ENCODE measurements at regions not wholly inside any gene's neighbourhood (a gene's known extent, or its start where the extent isn't known, plus 50 kb on each side); places are given as distances from the start of the nearest gene placed in this dataset.

DNA sequence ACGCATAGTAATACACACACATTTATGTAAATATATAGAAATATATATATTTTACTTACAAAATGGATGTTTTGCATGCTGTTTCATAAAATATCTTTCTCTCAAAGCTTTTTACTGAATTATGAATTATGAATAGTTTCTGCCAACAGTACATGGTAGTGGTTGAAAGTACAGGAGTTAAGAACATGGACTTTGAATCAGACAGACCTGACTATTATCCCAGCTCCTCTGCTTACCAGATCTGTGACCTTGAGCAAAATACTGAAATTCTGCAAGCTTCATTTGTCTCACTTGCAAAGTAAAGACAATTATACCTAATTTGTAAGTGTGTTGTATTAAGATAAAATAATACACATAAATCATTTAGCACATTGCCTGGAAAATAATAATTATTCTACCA, 459.5 kb downstream of the EPM2A start:
- no peaks in the 10 kb centered on the region for H3K9me3 ChIP-seq
- DNase-seq (no peak), ATAC-seq (no peak)
- H3K27ac ChIP-seq, result no peak overlapping the region
- intact Hi-C loops (cut with DNase I), result no loop called here
- no peaks in the 10 kb centered on the region for H3K4me1 ChIP-seq
- 91 to 98% methylated on average over 1 of the region's 1 CpG for WGBS, 2 donors
- H3K27me3 ChIP-seq, result no peaks in the 10 kb centered on the region
- TF ChIP-seq, protein P1, sequence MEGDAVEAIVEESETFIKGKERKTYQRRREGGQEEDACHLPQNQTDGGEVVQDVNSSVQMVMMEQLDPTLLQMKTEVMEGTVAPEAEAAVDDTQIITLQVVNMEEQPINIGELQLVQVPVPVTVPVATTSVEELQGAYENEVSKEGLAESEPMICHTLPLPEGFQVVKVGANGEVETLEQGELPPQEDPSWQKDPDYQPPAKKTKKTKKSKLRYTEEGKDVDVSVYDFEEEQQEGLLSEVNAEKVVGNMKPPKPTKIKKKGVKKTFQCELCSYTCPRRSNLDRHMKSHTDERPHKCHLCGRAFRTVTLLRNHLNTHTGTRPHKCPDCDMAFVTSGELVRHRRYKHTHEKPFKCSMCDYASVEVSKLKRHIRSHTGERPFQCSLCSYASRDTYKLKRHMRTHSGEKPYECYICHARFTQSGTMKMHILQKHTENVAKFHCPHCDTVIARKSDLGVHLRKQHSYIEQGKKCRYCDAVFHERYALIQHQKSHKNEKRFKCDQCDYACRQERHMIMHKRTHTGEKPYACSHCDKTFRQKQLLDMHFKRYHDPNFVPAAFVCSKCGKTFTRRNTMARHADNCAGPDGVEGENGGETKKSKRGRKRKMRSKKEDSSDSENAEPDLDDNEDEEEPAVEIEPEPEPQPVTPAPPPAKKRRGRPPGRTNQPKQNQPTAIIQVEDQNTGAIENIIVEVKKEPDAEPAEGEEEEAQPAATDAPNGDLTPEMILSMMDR (IDR thresholded peaks at IDR 0.05), result no peak
- no peak for TF ChIP-seq POLR2A (IDR thresholded peaks at IDR 0.05)
- no peaks in the 10 kb centered on the region for H3K36me3 ChIP-seq (replicated peaks in 1 of 2; ENCODE audit: insufficient read depth in 1 of 2, low read depth in 2 of 2)
- H3K4me3 ChIP-seq, result no peak overlapping the region

DNA sequence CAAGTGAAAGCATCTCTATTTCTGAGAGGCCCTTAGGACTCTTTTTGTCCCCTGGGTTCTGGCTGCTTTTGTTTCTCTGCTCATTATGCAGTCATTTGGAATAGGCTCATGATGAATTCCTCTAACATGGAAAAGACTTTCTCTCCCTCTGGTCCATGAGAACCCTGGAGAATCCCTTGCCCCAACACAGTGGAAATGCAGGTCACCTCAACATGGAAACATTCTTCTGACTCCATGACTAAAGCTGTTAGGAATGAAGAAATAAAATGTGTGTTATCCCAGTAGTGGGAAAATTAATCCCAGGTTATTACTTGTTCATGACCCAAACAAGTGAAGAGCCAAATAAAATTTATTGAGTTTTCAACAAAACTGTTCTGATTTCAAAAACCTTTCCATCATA, 458.6 kb downstream of the EPM2A start:
- intact Hi-C loops (cut with DNase I), result no loop called here
- Histone ChIP-seq H3K9me3 (no peaks in the 10 kb centered on the region), H3K36me3 (replicated peaks in 1 of 2; ENCODE audit: insufficient read depth in 1 of 2, low read depth in 2 of 2) (no peaks in the 10 kb centered on the region), H3K4me3 (no peak overlapping the region), H3K4me1 (no peaks in the 10 kb centered on the region), H3K27me3 (no peaks in the 10 kb centered on the region), H3K27ac (no peak overlapping the region)
- ATAC-seq (no peak), DNase-seq (no peak)
- TF ChIP-seq, protein P1 (IDR thresholded peaks at IDR 0.05), result no peak
- no peak for TF ChIP-seq POLR2A (IDR thresholded peaks at IDR 0.05)

DNA sequence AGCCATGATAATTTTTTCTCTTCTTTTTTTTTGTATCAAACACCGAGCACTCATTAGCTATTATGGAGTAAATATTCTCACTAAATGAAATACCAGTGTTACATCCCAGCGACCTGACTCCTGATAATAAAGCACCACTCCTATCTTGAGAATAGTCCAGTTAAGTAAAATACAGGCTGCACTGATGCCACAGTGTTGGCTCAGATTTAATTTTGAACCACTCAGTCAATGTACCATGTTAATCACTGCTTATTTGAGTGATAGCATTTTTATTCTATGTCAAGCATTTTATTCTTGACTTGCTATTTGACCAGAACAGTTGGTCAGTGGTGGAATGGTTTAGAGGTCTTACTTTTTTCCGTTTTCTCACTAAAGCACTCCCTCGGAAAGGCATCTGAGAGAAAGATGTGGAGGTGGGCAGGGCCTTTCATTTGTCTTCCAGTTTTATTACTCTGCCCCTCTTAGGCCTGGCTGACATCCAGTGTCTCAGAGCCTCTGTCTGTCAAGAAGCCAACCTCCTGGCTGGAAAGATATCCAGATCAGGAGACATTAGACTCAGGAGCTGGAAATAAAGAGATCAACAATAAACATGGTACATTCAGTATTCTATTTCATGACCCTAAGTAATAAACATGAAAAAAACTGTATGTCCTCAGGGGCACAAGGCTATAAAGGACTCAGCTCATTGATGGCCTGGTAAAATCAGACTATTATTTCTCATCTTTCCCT, 457.8 kb downstream of the EPM2A start:
- ATAC-seq (no peak), DNase-seq (no peak)
- intact Hi-C loops (cut with DNase I), result no loop called here
- no peaks in the 10 kb centered on the region for H3K36me3 ChIP-seq (replicated peaks in 1 of 2; ENCODE audit: insufficient read depth in 1 of 2, low read depth in 2 of 2)
- WGBS, 2 donors, result 79 to 81% methylated on average over 4 of the region's 4 CpGs
- TF ChIP-seq POLR2A (IDR thresholded peaks at IDR 0.05), result no peak
- TF ChIP-seq, protein P1 (IDR thresholded peaks at IDR 0.05), result no peak
- no peaks in the 10 kb centered on the region for H3K9me3 ChIP-seq
- no peak overlapping the region for H3K27ac ChIP-seq
- H3K4me1 ChIP-seq, result no peaks in the 10 kb centered on the region
- no peaks in the 10 kb centered on the region for H3K27me3 ChIP-seq
- no peak overlapping the region for H3K4me3 ChIP-seq

DNA sequence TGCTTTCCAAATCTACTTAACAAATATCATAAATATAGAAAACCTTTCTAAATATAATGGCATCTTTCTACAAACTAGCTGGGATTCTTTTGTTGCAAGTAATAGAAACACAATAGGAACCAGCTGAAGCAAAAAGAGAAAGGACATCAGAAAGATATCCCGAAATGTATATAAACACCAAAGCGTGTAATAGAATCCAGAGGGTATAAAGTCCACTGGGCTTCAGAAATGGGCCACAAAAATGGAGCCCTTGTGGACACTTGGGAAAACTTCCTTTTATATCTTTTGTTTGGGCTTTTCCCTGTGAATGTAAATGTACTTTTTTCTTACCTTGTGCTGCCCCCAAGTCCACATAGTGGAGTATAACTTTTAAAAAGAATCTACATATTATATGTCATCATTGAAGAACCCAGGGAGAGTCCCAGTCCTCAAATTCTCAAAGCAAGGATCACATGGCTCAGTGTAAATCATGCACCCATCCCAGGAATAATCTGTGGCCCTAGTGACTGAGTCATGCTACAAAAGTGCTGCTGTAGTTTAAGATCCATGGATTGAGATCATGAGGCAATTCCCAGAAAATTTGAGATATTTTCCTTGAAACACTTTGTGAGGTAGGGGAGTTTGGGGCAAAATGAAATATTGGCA, 457.0 kb downstream of the EPM2A start:
- Histone ChIP-seq H3K4me1 (no peaks in the 10 kb centered on the region), H3K36me3 (replicated peaks in 1 of 2; ENCODE audit: insufficient read depth in 1 of 2, low read depth in 2 of 2) (no peaks in the 10 kb centered on the region), H3K4me3 (no peak overlapping the region), H3K27ac (no peak overlapping the region), H3K9me3 (no peaks in the 10 kb centered on the region), H3K27me3 (no peaks in the 10 kb centered on the region)
- no peak for DNase-seq
- 67 to 76% methylated on average over 2 of the region's 2 CpGs for WGBS, 2 donors
- intact Hi-C loops (cut with DNase I), result no loop called here
- no peak for ATAC-seq
- TF ChIP-seq, protein P1 (IDR thresholded peaks at IDR 0.05), result no peak
- no peak for TF ChIP-seq POLR2A (IDR thresholded peaks at IDR 0.05)

DNA sequence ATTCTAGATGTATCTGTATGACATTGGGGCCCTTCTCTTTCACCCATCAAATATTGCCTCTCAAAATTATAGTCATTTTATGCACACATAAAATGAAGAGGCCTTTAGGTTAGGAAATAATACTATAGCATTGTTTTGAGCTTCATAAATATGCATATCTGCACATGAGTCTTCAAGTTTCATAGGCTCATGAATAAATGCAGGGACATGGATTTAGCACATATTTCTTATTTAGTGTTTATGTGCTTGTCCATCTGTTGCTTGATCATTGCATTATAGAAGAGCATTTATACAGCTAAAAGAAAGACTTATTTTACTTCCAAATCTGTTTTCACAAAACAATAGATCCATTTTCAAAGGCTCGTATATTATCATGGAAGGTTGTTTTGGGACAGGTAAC, 455.8 kb downstream of the EPM2A start:
- Histone ChIP-seq H3K4me1 (no peaks in the 10 kb centered on the region), H3K27me3 (no peaks in the 10 kb centered on the region), H3K27ac (no peak overlapping the region), H3K9me3 (no peaks in the 10 kb centered on the region), H3K36me3 (replicated peaks in 1 of 2; ENCODE audit: insufficient read depth in 1 of 2, low read depth in 2 of 2) (no peaks in the 10 kb centered on the region), H3K4me3 (no peak overlapping the region)
- TF ChIP-seq, protein P1 (IDR thresholded peaks at IDR 0.05), result no peak
- no peak for TF ChIP-seq POLR2A (IDR thresholded peaks at IDR 0.05)
- WGBS, 2 donors, result 85 to 86% methylated on average over 1 of the region's 1 CpG
- intact Hi-C loops (cut with DNase I), result no loop called here
- DNase-seq (no peak), ATAC-seq (no peak)
